Uterus (tissue), 2 donors: ENCODE measurements at regions not wholly inside any gene's neighbourhood (a gene's known extent, or its start where the extent isn't known, plus 50 kb on each side); places are given as distances from the start of the nearest gene placed in this dataset.

Experiments
- POLR2A ChIP-seq, 2 donors: fragments of 450-650 bp; IDR thresholded peaks; one replicate each; pipeline ENCODE4 v1.6.1; 2016; ENCODE audit warnings: antibody characterized with exemption in 2 of 2, mild to moderate bottlenecking in 1 of 2, moderate library complexity in 1 of 2
- TF ChIP-seq, protein P1 (sequence below), 4 experiments: fragments of 200-600 bp in 2 of 4; fragments of 450-650 bp in 2 of 4; sonication (generic) in 2 of 4; IDR thresholded peaks; one replicate each; pipeline ENCODE4 v1.5.1; 2016 to 2019; ENCODE audit warnings: antibody characterized with exemption in 4 of 4, mild to moderate bottlenecking in 2 of 4, moderate library complexity in 1 of 4

DNA sequence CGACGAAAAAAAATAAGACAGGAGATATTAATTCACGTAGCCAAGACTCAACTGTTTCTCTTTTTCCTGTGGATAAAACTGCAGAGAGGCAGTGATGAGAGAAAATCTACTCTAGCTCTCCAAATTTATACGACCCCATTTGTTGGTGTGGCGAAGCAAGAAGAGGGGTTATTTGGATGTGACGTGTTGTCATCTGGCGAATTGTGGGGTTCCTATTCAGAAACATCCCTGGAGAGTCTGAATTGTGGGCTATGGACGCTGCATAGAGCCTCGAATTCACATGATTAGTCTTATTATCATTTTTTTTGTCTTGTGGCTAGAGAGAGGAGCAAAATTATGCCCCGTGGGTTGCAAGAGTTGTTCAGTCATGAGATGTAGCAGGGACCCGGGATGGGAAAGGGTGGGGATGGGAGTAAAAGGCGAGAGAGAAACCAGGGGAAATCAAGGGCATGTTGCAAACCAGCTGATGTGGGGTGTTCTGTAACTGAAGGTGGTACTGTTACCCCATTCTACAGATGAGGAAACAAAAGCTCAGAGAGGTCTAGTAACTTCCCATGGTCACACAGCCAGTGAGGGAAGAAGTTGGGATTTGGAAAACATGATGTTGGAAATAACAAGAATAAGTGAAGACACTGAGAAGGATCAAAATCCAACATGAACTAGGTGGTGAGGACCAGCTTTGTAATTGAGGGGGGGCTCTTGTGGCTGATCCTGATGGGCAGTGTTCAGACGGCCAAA is 69.2 kb upstream of the SFMBT2 start:
- TF ChIP-seq, protein P1, sequence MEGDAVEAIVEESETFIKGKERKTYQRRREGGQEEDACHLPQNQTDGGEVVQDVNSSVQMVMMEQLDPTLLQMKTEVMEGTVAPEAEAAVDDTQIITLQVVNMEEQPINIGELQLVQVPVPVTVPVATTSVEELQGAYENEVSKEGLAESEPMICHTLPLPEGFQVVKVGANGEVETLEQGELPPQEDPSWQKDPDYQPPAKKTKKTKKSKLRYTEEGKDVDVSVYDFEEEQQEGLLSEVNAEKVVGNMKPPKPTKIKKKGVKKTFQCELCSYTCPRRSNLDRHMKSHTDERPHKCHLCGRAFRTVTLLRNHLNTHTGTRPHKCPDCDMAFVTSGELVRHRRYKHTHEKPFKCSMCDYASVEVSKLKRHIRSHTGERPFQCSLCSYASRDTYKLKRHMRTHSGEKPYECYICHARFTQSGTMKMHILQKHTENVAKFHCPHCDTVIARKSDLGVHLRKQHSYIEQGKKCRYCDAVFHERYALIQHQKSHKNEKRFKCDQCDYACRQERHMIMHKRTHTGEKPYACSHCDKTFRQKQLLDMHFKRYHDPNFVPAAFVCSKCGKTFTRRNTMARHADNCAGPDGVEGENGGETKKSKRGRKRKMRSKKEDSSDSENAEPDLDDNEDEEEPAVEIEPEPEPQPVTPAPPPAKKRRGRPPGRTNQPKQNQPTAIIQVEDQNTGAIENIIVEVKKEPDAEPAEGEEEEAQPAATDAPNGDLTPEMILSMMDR (IDR thresholded peaks at IDR 0.05), result no peak
- no peak for TF ChIP-seq POLR2A (IDR thresholded peaks at IDR 0.05)
